SU-DHL-6 (cell line): ENCODE measurements at regions not wholly inside any gene's neighbourhood (a gene's known extent, or its start where the extent isn't known, plus 50 kb on each side); places are given as distances from the start of the nearest gene placed in this dataset.

Source experiments
- H2AFZ ChIP-seq: fragments of 200-600 bp; sonication (generic); 2 replicates; pipeline ENCODE4 v1.6.1; 2014; ENCODE audit warnings: low read depth, mild to moderate bottlenecking, moderate library complexity, mixed read lengths, antibody characterized with exemption, low read length; ENCODE audit not compliant: severe bottlenecking
- H3F3A ChIP-seq: fragments of 200-600 bp; shearing (Covaris generic); 2 replicates; pipeline ENCODE4 v1.6.0; 2016; ENCODE audit warnings: antibody characterized with exemption, mild to moderate bottlenecking; ENCODE audit not compliant: insufficient read depth
- H3K27ac ChIP-seq: fragments of 200-600 bp; sonication (generic); 2 replicates; pipeline ENCODE4 v1.5.1; 2016; ENCODE audit warnings: low read depth, mild to moderate bottlenecking, low read length, moderate library complexity, mixed read lengths
- H3K27me3 ChIP-seq: fragments of 200-600 bp; sonication (generic), shearing (Covaris generic); 2 replicates; pipeline ENCODE4 v1.6.0; 2014; ENCODE audit warnings: mild to moderate bottlenecking, low read length
- H3K36me3 ChIP-seq: fragments of 200-600 bp; sonication (generic); 2 replicates; pipeline ENCODE4 v1.6.1; 2014; ENCODE audit warnings: mild to moderate bottlenecking, low read length, mixed read lengths
- H3K4me2 ChIP-seq: fragments of 300-600, 200-600 bp; shearing (Covaris generic), sonication (generic); 2 replicates; pipeline ENCODE4 v1.6.0; 2014; ENCODE audit warnings: low read length, low read depth, mild to moderate bottlenecking; ENCODE audit not compliant: poor library complexity, severe bottlenecking
- H3K4me3 ChIP-seq: fragments of 200-600 bp; sonication (generic); 2 replicates; pipeline ENCODE4 v1.5.1; 2014; ENCODE audit warnings: antibody characterized with exemption, low read length, mild to moderate bottlenecking, mixed read lengths; ENCODE audit not compliant: insufficient read depth, poor library complexity, severe bottlenecking
- H3K79me2 ChIP-seq: fragments of 200-600 bp; sonication (generic); 2 replicates; pipeline ENCODE4 v1.6.1; 2014; ENCODE audit warnings: mild to moderate bottlenecking, low read length, moderate library complexity; ENCODE audit not compliant: insufficient read depth
- H3K9ac ChIP-seq: fragments of 200-600 bp; sonication (generic); 2 replicates; pipeline ENCODE4 v1.7.0; 2014; ENCODE audit warnings: mild to moderate bottlenecking, low read length
- H3K9me2 ChIP-seq: fragments of 200-600 bp; sonication (generic); replicated peaks from 2 replicates; pipeline ENCODE4 v1.6.1; 2014; ENCODE audit warnings: low read length; ENCODE audit not compliant: insufficient read depth
- H3K9me3 ChIP-seq: fragments of 200-600 bp; sonication (generic); 2 replicates; pipeline ENCODE4 v1.6.1; 2014; ENCODE audit warnings: low read length, mixed read lengths; ENCODE audit not compliant: insufficient read depth
- H4K20me1 ChIP-seq: fragments of 200-600 bp; sonication (generic); 2 replicates; pipeline ENCODE4 v1.6.1; 2014; ENCODE audit warnings: low read depth, mild to moderate bottlenecking, antibody characterized with exemption, low read length, moderate library complexity, mixed read lengths
- EZH2phosphoT487 ChIP-seq: fragments of 200-600 bp; sonication (generic), shearing (Covaris generic); conservative IDR thresholded peaks from 2 replicates; pipeline ENCODE4 v1.6.1; 2018; ENCODE audit warnings: mild to moderate bottlenecking, antibody characterized with exemption, low read length, moderate library complexity, mixed read lengths
- TF ChIP-seq, protein P1 (sequence below): fragments of 200-600 bp; sonication (generic); IDR thresholded peaks from one replicate; pipeline ENCODE4 v1.5.1; 2017; ENCODE audit warnings: antibody characterized with exemption, mild to moderate bottlenecking, low read length, moderate library complexity; ENCODE audit not compliant: insufficient read depth, poor library complexity, severe bottlenecking

- TF ChIP-seq, protein P1, sequence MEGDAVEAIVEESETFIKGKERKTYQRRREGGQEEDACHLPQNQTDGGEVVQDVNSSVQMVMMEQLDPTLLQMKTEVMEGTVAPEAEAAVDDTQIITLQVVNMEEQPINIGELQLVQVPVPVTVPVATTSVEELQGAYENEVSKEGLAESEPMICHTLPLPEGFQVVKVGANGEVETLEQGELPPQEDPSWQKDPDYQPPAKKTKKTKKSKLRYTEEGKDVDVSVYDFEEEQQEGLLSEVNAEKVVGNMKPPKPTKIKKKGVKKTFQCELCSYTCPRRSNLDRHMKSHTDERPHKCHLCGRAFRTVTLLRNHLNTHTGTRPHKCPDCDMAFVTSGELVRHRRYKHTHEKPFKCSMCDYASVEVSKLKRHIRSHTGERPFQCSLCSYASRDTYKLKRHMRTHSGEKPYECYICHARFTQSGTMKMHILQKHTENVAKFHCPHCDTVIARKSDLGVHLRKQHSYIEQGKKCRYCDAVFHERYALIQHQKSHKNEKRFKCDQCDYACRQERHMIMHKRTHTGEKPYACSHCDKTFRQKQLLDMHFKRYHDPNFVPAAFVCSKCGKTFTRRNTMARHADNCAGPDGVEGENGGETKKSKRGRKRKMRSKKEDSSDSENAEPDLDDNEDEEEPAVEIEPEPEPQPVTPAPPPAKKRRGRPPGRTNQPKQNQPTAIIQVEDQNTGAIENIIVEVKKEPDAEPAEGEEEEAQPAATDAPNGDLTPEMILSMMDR, result no peak
- no peak for TF ChIP-seq EZH2phosphoT487
- Histone ChIP-seq H3K4me2 (no peak overlapping the region), H3K79me2 (no peaks in the 10 kb centered on the region), H3F3A (no peaks in the 10 kb centered on the region), H3K27me3 (no peaks in the 10 kb centered on the region), H3K9me3 (no peaks in the 10 kb centered on the region), H3K36me3 (no peaks in the 10 kb centered on the region), H4K20me1 (no peaks in the 10 kb centered on the region), H3K9me2 (no peaks in the 10 kb centered on the region), H2AFZ (no peak overlapping the region), H3K27ac (no peak overlapping the region), H3K9ac (no peak overlapping the region), H3K4me3 (no peak overlapping the region)
These were observed 89.0 kb upstream of the SMURF2 start for GRCh38 chr17:64750891-64751677.

DNA sequence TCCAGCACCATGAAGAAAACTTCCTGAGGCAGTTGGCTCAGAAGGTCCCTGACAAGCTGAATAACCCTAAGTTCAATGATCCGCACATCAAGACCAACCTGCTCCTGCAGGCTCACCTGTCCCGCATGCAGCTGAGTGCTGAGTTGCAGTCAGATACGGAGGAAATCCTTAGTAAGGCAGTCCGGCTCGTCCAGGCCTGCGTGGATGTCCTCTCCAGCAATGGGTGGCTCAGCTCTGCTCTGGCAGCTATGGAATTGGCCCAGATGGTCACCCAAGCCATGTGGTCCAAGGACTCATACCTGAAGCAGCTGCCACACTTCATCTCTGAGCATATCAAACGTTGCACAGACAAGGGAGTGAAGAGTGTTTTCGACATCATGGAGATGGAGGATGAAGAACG is 88.4 kb upstream of the SMURF2 start:
- Histone ChIP-seq H3K27ac (no peak overlapping the region), H3K79me2 (no peaks in the 10 kb centered on the region), H2AFZ (no peak overlapping the region), H3F3A (no peaks in the 10 kb centered on the region), H3K27me3 (no peaks in the 10 kb centered on the region), H3K4me3 (no peak overlapping the region), H3K9me3 (no peaks in the 10 kb centered on the region), H3K4me2 (no peak overlapping the region), H3K36me3 (no peaks in the 10 kb centered on the region), H4K20me1 (no peaks in the 10 kb centered on the region), H3K9me2 (no peaks in the 10 kb centered on the region), H3K9ac (no peak overlapping the region)
- TF ChIP-seq, protein P1, result no peak
- no peak for TF ChIP-seq EZH2phosphoT487

- TF ChIP-seq, protein P1, result no peak
- TF ChIP-seq EZH2phosphoT487, result no peak
These were observed 87.2 kb upstream of the SMURF2 start for GRCh38 chr17:64749306-64749705.

More at GRCh38 chr17:64749306-64749705, 87.2 kb upstream of the SMURF2 start:
- Histone ChIP-seq H3K4me3 (no peak overlapping the region), H3K27me3 (no peaks in the 10 kb centered on the region), H3K27ac (no peak overlapping the region), H2AFZ (no peak overlapping the region), H3K4me2 (no peak overlapping the region), H3K79me2 (no peaks in the 10 kb centered on the region), H3K9me2 (no peaks in the 10 kb centered on the region), H3K36me3 (no peaks in the 10 kb centered on the region), H4K20me1 (no peaks in the 10 kb centered on the region), H3K9ac (no peak overlapping the region), H3F3A (no peaks in the 10 kb centered on the region), H3K9me3 (no peaks in the 10 kb centered on the region)
